Stimulated activated CD4-positive, alpha-beta T cell treated with anti-CD3 and anti-CD28 coated beads, TNF-alpha, amount 100 ng/mL, for 1 hour (primary cell): ENCODE measurements at regions not wholly inside any gene's neighbourhood (a gene's known extent, or its start where the extent isn't known, plus 50 kb on each side); places are given as distances from the start of the nearest gene placed in this dataset.

Source experiments
- DNase-seq, 3 donors: peaks; one replicate each; pipeline ENCODE4 v3.0.0-alpha.2; 2020; ENCODE audit warnings: low read depth in 3 of 3, low spot score in 1 of 3

- no peak for DNase-seq
Observed at GRCh38 chr1:13921190-13921589, 221.2 kb downstream of the PRDM2 start.

GRCh38 chr1:13922466-13923110 is 222.6 kb downstream of the PRDM2 start:
- no peak for DNase-seq

- no peak for DNase-seq
Observed at GRCh38 chr1:13926556-13926955, 226.6 kb downstream of the PRDM2 start.

GRCh38 chr1:13927736-13928135 is 227.7 kb downstream of the PRDM2 start:
- DNase-seq = no peak

- DNase-seq = no peak
Observed at GRCh38 chr1:13929313-13929712, 229.3 kb downstream of the PRDM2 start.

GRCh38 chr1:13930151-13930550 is 230.2 kb downstream of the PRDM2 start:
- DNase-seq = peak in 1 of 3 donors; percentile 7

- DNase-seq = no peak
Observed at GRCh38 chr1:13931226-13931625, 231.2 kb downstream of the PRDM2 start.

- no peak for DNase-seq
Observed at GRCh38 chr1:13935336-13935735, 235.3 kb downstream of the PRDM2 start.

GRCh38 chr1:13941315-13941714 is 241.3 kb downstream of the PRDM2 start:
- no peak for DNase-seq

GRCh38 chr1:13943055-13943454 is 243.1 kb downstream of the PRDM2 start:
- DNase-seq = no peak

- no peak for DNase-seq
Observed at GRCh38 chr1:13945856-13946255, 245.9 kb downstream of the PRDM2 start.

- no peak for DNase-seq
Observed at GRCh38 chr1:13947658-13948057, 247.7 kb downstream of the PRDM2 start.

- no peak for DNase-seq
Observed at GRCh38 chr1:13948396-13948795, 248.4 kb downstream of the PRDM2 start.

- DNase-seq = no peak
Observed at GRCh38 chr1:13948888-13949391, 249.0 kb downstream of the PRDM2 start.

- no peak for DNase-seq
Observed at GRCh38 chr1:13949546-13949945, 249.6 kb downstream of the PRDM2 start.

GRCh38 chr1:13950637-13951036 is 250.6 kb downstream of the PRDM2 start:
- DNase-seq = no peak

- DNase-seq = no peak
Observed at GRCh38 chr1:13951793-13952751, 252.1 kb downstream of the PRDM2 start.

GRCh38 chr1:13952985-13953384 is 253.0 kb downstream of the PRDM2 start:
- no peak for DNase-seq

GRCh38 chr1:13956393-13956792 is 256.4 kb downstream of the PRDM2 start:
- DNase-seq = no peak

- peak; percentile 3 to 50 (median 26) for DNase-seq
Observed at GRCh38 chr1:13960375-13960987, 260.5 kb downstream of the PRDM2 start.

GRCh38 chr1:13964768-13965167 is 264.8 kb downstream of the PRDM2 start:
- no peak for DNase-seq
